ENCODE measurements at regions not wholly inside any gene's neighbourhood (a gene's known extent, or its start where the extent isn't known, plus 50 kb on each side); places are given as distances from the start of the nearest gene placed in this dataset.
A peak's percentile ranks its signal among the peaks of the same experiment; 100 is the strongest.

DNA sequence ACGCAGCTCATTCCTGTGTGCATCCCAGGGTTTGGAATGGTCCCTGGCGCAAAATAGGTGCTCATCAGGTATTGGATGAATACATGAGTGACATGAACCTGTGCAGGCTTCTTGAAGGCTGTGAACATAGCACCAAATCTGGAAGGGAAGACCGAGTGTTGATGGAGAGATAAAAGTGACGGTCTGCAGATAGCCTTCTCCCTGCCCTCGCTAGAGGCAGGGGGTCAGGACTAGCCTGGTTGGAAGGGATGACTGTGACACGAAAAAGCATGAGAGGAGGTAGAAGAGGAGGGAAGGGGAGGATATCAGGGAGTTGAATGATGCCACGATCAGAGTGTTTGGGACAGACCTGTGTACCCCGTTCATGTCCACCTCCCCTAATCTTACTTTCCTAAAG is 267.1 kb downstream of the XXYLT1 start:
- H2AK5ac ChIP-seq (ENCODE audit: low read depth, low read length), result no peak overlapping the region
- no peak overlapping the region for H4K8ac ChIP-seq (ENCODE audit: low read depth in 2 of 2, low read length in 2 of 2)
- no peaks in the 10 kb centered on the region for H3K9me3 ChIP-seq (ENCODE audit: control insufficient read depth, insufficient read depth, low read length)
- H3K9ac ChIP-seq (ENCODE audit: low read depth, low read length), result no peak overlapping the region
- BruUV-seq (replicated peaks), result no TSS peak
- no peaks in the 10 kb centered on the region for H4K20me1 ChIP-seq (ENCODE audit: insufficient read depth, low read length)
- CTCF ChIA-PET, result no interaction called here
- no peak overlapping the region for H3K4ac ChIP-seq (ENCODE audit: low read depth, low read length)
- no peak for ATAC-seq (ENCODE audit: low read depth)
- in situ Hi-C loops (cut with MboI; ENCODE audit: low sequenced_read_pairs), result no loop called here
- H3K4me3 ChIP-seq (ENCODE audit: insufficient read depth, low read depth, low read length), result no peak overlapping the region
- H3K27me3 ChIP-seq (ENCODE audit: control insufficient read depth, insufficient read depth, low read length), result peaks cover 81% of the 10 kb centered on the region
- H3K36me3 ChIP-seq (ENCODE audit: control insufficient read depth, insufficient read depth, low read length), result no peaks in the 10 kb centered on the region
- intact Hi-C loops (cut with micrococcal nuclease), result loop anchor here (5.0 kb wide), 2 partner anchors 258 to 317 kb away; partner anchors contain the start of gene FAM43A
- H4K5ac ChIP-seq (ENCODE audit: low read depth, low read length), result no peak overlapping the region
- H3K23ac ChIP-seq (ENCODE audit: low read depth, low read length), result no peak overlapping the region
- H3K9me1 ChIP-seq (ENCODE audit: insufficient read depth, low read length), result no peaks in the 10 kb centered on the region
- no peaks in the 10 kb centered on the region for H3K79me1 ChIP-seq (ENCODE audit: low read depth in 1 of 2, low read length in 2 of 2)
- H3K4me2 ChIP-seq (ENCODE audit: low read depth, low read length), result no peak overlapping the region
- peaks cover 6% of the 10 kb centered on the region; the same call in 1 of the 2 replicates for H3K4me1 ChIP-seq (ENCODE audit: control insufficient read depth, insufficient read depth, low read length)
- H2BK20ac ChIP-seq (ENCODE audit: low read depth, low read length), result no peak overlapping the region
- no peak overlapping the region for H2BK120ac ChIP-seq (ENCODE audit: low read depth, low read length)
- no peak overlapping the region for H3K18ac ChIP-seq (ENCODE audit: low read depth, low read length)
- no peak overlapping the region for H2BK5ac ChIP-seq (ENCODE audit: low read depth, low read length, poor library complexity, severe bottlenecking)
- POLR2A ChIA-PET (ENCODE audit: unreplicated experiment), result no interaction called here
- no peak overlapping the region for H2AFZ ChIP-seq (replicated peaks; ENCODE audit: low read length, poor library complexity)
- no peak overlapping the region for H3K56ac ChIP-seq (ENCODE audit: extremely low read depth, insufficient read depth, low read length)
- H3K27ac ChIP-seq (ENCODE audit: insufficient read depth, low read length), result no peak overlapping the region
- H4K91ac ChIP-seq (ENCODE audit: insufficient read depth, low read depth, low read length), result no peak overlapping the region
- H3K14ac ChIP-seq (replicated peaks; ENCODE audit: low read depth, low read length), result no peak overlapping the region
- dilution Hi-C loops (cut with HindIII; ENCODE audit: low sequenced_read_pairs, unreplicated experiment), result no loop called here
- TF ChIP-seq, protein P1, sequence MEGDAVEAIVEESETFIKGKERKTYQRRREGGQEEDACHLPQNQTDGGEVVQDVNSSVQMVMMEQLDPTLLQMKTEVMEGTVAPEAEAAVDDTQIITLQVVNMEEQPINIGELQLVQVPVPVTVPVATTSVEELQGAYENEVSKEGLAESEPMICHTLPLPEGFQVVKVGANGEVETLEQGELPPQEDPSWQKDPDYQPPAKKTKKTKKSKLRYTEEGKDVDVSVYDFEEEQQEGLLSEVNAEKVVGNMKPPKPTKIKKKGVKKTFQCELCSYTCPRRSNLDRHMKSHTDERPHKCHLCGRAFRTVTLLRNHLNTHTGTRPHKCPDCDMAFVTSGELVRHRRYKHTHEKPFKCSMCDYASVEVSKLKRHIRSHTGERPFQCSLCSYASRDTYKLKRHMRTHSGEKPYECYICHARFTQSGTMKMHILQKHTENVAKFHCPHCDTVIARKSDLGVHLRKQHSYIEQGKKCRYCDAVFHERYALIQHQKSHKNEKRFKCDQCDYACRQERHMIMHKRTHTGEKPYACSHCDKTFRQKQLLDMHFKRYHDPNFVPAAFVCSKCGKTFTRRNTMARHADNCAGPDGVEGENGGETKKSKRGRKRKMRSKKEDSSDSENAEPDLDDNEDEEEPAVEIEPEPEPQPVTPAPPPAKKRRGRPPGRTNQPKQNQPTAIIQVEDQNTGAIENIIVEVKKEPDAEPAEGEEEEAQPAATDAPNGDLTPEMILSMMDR (conservative IDR thresholded peaks at IDR 0.05; ENCODE audit: low read depth, low read length), result no peak
- TF ChIP-seq FOS (IDR thresholded peaks at IDR 0.05; ENCODE audit: low read depth, low read length) (no peak), RCOR1 (IDR thresholded peaks at IDR 0.05; ENCODE audit: insufficient replicate concordance, low read length) (no peak), BHLHE40 (IDR thresholded peaks at IDR 0.05; ENCODE audit: low read depth, low read length) (no peak), POLR2A (IDR thresholded peaks at IDR 0.05; ENCODE audit: low read depth, low read length) (no peak), CHD1 (IDR thresholded peaks at IDR 0.05; ENCODE audit: low read depth, low read length) (no peak), SMC3 (IDR thresholded peaks at IDR 0.05; ENCODE audit: low read depth, low read length) (no peak), MXI1 (IDR thresholded peaks at IDR 0.05; ENCODE audit: borderline replicate concordance, low read depth, low read length) (no peak), CEBPB (IDR thresholded peaks at IDR 0.05; ENCODE audit: low read depth, low read length) (no peak), ELK1 (IDR thresholded peaks at IDR 0.05; ENCODE audit: borderline replicate concordance, low read depth, low read length) (no peak), MAZ (IDR thresholded peaks at IDR 0.05; ENCODE audit: borderline replicate concordance, low read depth, low read length) (no peak), NFE2L2 (IDR thresholded peaks at IDR 0.05; ENCODE audit: low read depth, low read length) (no peak), RFX5 (IDR thresholded peaks at IDR 0.05; ENCODE audit: low read depth, low read length) (no peak), RAD21 (IDR thresholded peaks at IDR 0.05; ENCODE audit: low read length) (no peak), USF2 (IDR thresholded peaks at IDR 0.05; ENCODE audit: low read depth, low read length) (no peak)
- DNase-seq, result no peak
- H2AK9ac ChIP-seq (replicated peaks; ENCODE audit: low read depth, low read length, poor library complexity), result peak overlapping the region; percentile 25
- no peak overlapping the region for H2BK15ac ChIP-seq (ENCODE audit: low read depth, low read length)
- WGBS, 2 experiments (ENCODE audit: extremely low coverage in 2 of 2, insufficient read length in 1 of 2), result 100% methylated on average over 2 of the region's 8 CpGs; no CpG with 5 or more reads in 1 of the 2 experiments

All from IMR-90 (cell line).